ENCODE measurements at regions not wholly inside any gene's neighbourhood (a gene's known extent, or its start where the extent isn't known, plus 50 kb on each side); places are given as distances from the start of the nearest gene placed in this dataset.

DNA sequence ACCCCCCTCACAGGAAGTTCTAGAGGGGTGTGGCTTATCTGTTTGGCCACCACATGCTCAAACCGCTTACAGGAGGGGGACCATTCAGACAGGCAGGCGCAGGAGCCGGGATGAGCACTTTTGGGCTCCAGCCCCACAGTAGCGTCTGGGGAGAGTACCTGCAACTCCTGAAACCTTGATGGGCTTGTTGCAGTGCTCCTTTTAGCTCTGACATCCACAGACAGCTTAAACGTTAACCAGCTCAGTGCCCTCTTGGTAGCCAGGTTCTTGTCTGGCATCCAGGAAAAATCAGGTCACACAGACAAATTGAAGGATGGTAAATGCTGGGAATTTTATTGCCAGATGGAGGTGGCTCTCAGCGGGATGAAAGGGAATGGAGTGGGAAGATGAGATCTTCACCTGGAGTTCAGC lies 326.3 kb downstream of the ETS1 start:
- TF ChIP-seq YY1 (IDR thresholded peaks at IDR 0.05; ENCODE audit: insufficient read depth, insufficient read length) = no peak
- TF ChIP-seq ZNF274 (IDR thresholded peaks at IDR 0.05; ENCODE audit: low read depth, low read length) = no peak
